ENCODE measurements at regions not wholly inside any gene's neighbourhood (a gene's known extent, or its start where the extent isn't known, plus 50 kb on each side); places are given as distances from the start of the nearest gene placed in this dataset.

GRCh38 chr7:32273297-32273696, 203.1 kb upstream of the PDE1C start:
- H3K36me3 ChIP-seq = no peaks in the 10 kb centered on the region
- ATAC-seq (no peak), DNase-seq (no peak)
- H3K9me3 ChIP-seq = no peaks in the 10 kb centered on the region
- no peak overlapping the region for H3K27ac ChIP-seq
- intact Hi-C loops (cut with DNase I) = no loop called here
- peaks cover 13% of the 10 kb centered on the region for H3K27me3 ChIP-seq (ENCODE audit: low read depth)
- no peak overlapping the region for H3K4me3 ChIP-seq
- H3K4me1 ChIP-seq = no peaks in the 10 kb centered on the region
- TF ChIP-seq, protein P1, sequence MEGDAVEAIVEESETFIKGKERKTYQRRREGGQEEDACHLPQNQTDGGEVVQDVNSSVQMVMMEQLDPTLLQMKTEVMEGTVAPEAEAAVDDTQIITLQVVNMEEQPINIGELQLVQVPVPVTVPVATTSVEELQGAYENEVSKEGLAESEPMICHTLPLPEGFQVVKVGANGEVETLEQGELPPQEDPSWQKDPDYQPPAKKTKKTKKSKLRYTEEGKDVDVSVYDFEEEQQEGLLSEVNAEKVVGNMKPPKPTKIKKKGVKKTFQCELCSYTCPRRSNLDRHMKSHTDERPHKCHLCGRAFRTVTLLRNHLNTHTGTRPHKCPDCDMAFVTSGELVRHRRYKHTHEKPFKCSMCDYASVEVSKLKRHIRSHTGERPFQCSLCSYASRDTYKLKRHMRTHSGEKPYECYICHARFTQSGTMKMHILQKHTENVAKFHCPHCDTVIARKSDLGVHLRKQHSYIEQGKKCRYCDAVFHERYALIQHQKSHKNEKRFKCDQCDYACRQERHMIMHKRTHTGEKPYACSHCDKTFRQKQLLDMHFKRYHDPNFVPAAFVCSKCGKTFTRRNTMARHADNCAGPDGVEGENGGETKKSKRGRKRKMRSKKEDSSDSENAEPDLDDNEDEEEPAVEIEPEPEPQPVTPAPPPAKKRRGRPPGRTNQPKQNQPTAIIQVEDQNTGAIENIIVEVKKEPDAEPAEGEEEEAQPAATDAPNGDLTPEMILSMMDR (IDR thresholded peaks at IDR 0.05) = no peak

- Histone ChIP-seq H3K27me3 (ENCODE audit: low read depth) (no peaks in the 10 kb centered on the region), H3K4me3 (no peak overlapping the region), H3K4me1 (no peaks in the 10 kb centered on the region), H3K9me3 (no peaks in the 10 kb centered on the region), H3K27ac (no peak overlapping the region), H3K36me3 (no peaks in the 10 kb centered on the region)
- DNase-seq (no peak), ATAC-seq (no peak)
- intact Hi-C loops (cut with DNase I) = no loop called here
- TF ChIP-seq, protein P1 (IDR thresholded peaks at IDR 0.05) = no peak
Measured at GRCh38 chr7:32266932-32267475, 196.8 kb upstream of the PDE1C start.

DNA sequence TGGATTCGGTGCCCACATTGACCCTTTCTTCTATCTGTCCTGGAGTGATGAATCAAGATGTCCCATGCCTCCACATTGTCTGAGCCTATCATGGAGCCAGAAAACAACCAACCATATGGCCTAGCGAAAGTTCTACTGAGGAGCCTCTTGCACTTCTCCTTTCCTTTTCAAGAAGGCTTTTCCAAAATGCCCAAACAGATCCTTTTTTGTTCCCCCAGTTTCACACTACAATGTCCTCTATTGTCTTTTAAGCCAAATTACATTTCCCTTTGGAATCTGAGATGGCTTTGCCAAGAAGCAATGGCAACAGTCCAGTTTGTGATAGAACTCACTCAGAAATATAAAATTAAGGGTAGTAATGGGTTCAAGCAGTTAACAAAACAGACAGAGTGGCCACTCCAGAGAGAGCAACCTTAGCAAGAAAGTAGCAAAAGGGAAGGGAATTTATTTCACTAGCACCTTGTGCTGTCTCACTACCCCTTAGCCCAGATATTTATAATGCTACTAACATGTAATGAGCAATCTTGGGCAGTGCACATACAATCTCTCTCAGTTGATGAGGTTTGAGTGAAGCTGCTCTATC, 194.6 kb upstream of the PDE1C start:
- H3K4me1 ChIP-seq = no peaks in the 10 kb centered on the region
- ATAC-seq (no peak), DNase-seq (no peak)
- H3K4me3 ChIP-seq = no peak overlapping the region
- H3K27ac ChIP-seq = no peak overlapping the region
- no peaks in the 10 kb centered on the region for H3K27me3 ChIP-seq (ENCODE audit: low read depth)
- no peaks in the 10 kb centered on the region for H3K9me3 ChIP-seq
- TF ChIP-seq, protein P1 (IDR thresholded peaks at IDR 0.05) = no peak
- H3K36me3 ChIP-seq = no peaks in the 10 kb centered on the region
- intact Hi-C loops (cut with DNase I) = no loop called here

DNA sequence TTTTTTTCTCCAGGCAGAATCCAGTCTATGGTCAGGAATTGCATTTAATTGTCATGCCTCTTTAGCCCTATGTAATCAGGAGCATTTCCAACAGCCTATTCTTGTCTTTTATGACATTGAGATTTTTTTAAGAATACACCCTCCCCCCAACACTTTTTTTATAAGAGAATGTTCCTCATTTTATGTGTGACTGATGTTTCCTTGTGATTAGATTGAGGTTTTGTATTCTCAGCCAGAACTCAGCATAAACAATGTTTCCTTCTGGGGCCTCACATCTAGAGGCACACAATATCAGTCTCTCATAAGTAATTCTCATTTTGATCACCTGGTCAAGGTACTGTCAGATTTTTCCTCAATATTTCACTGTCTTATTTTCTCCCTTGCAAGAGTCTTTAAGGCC, 193.4 kb upstream of the PDE1C start:
- no peaks in the 10 kb centered on the region for H3K36me3 ChIP-seq
- H3K9me3 ChIP-seq = no peaks in the 10 kb centered on the region
- H3K4me1 ChIP-seq = no peaks in the 10 kb centered on the region
- H3K27me3 ChIP-seq (ENCODE audit: low read depth) = no peaks in the 10 kb centered on the region
- intact Hi-C loops (cut with DNase I) = no loop called here
- TF ChIP-seq, protein P1 (IDR thresholded peaks at IDR 0.05) = no peak
- H3K27ac ChIP-seq = no peak overlapping the region
- no peak for DNase-seq
- ATAC-seq = no peak
- H3K4me3 ChIP-seq = no peak overlapping the region

DNA sequence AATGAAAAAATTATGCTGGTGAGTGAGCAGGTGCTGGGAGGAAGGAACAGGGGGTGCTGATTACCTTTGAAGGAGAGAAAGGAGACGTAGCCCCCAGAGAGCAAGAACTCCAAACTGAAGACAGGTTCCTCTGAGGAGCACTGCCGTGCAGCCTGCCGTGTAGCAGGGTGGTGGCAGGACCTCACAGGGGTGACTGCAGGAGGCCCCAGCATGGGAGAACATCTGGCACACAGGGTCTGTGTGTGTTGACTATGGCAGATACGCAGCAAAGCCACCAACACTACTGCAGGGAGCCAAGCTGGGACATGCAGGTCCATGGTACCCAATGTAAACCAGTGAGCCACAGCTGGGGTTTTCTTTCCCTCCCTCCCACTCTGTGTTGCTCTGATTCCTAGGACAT, 192.1 kb upstream of the PDE1C start:
- Histone ChIP-seq H3K36me3 (no peaks in the 10 kb centered on the region), H3K27ac (no peak overlapping the region), H3K4me1 (no peaks in the 10 kb centered on the region), H3K9me3 (no peaks in the 10 kb centered on the region), H3K27me3 (ENCODE audit: low read depth) (no peaks in the 10 kb centered on the region), H3K4me3 (no peak overlapping the region)
- TF ChIP-seq, protein P1 (IDR thresholded peaks at IDR 0.05) = no peak
- ATAC-seq (no peak), DNase-seq (no peak)
- intact Hi-C loops (cut with DNase I) = no loop called here
